ENCODE measurements at regions not wholly inside any gene's neighbourhood (a gene's known extent, or its start where the extent isn't known, plus 50 kb on each side); places are given as distances from the start of the nearest gene placed in this dataset.

- Histone ChIP-seq H3K4me1 (no peaks in the 10 kb centered on the region), H3K27me3 (no peaks in the 10 kb centered on the region), H3K36me3 (no peaks in the 10 kb centered on the region), H3K9me3 (no peaks in the 10 kb centered on the region), H3K4me3 (ENCODE audit: low read depth, low read length) (no peak overlapping the region)
- no peak for DNase-seq
- no peak for TF ChIP-seq CTCF (IDR thresholded peaks at IDR 0.05; ENCODE audit: low read depth, low read length)
Measured at GRCh38 chr12:92199819-92200576, 54.4 kb upstream of the BTG1 start.

DNA sequence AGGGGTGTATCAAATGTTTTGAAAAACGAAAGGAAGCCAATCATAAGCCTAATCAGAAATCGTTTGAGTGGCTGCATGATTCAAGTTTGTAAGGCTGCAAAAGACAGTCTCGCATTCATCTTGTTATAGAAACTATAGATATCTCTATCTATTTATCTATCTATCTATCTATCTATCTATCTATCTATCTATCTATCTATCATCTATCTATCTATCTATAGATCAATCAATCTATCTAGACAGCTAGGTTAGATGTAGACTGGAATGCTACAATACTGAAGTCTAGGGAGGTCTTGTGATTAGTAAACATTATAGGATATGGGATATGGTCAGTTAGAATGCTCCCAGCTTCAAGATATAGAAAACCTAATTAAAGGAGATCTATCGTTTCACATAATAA, 52.2 kb upstream of the BTG1 start:
- Histone ChIP-seq H3K4me3 (ENCODE audit: low read depth, low read length) (no peak overlapping the region), H3K9me3 (no peaks in the 10 kb centered on the region), H3K4me1 (peaks cover 9% of the 10 kb centered on the region), H3K27me3 (no peaks in the 10 kb centered on the region), H3K36me3 (no peaks in the 10 kb centered on the region)
- TF ChIP-seq CTCF (IDR thresholded peaks at IDR 0.05; ENCODE audit: low read depth, low read length): no peak
- no peak for DNase-seq

DNA sequence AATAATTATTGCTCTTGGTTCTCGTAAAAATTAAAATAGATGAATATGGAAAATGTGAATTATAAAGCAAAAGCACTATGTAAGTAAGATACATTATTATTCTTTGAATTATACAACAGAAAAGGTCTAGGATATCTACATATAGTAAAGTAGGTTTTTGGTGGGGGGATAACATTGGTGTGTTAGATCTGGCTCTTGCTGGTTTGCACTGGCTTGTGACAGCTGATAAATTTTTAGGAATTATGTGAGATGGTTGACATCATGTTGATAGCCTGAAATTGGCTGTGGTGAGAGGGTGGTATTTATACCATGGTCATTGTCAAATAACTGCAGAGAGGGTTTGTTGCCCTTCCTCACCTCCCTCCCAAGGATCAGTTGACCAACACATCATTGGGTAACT, 50.7 kb upstream of the BTG1 start:
- no peaks in the 10 kb centered on the region for H3K36me3 ChIP-seq
- peaks cover 15% of the 10 kb centered on the region for H3K4me1 ChIP-seq
- no peaks in the 10 kb centered on the region for H3K9me3 ChIP-seq
- no peaks in the 10 kb centered on the region for H3K27me3 ChIP-seq
- DNase-seq: no peak
- TF ChIP-seq CTCF (IDR thresholded peaks at IDR 0.05; ENCODE audit: low read depth, low read length): no peak
- no peak overlapping the region for H3K4me3 ChIP-seq (ENCODE audit: low read depth, low read length)

Measured in BE2C (cell line).